PC-9 (cell line): ENCODE measurements at regions not wholly inside any gene's neighbourhood (a gene's known extent, or its start where the extent isn't known, plus 50 kb on each side); places are given as distances from the start of the nearest gene placed in this dataset.

ENCODE experiments used
- EZH2 ChIP-seq: fragments of 200-600 bp; sonication (generic); IDR thresholded peaks from 2 replicates; pipeline ENCODE4 v1.8.0; 2017; ENCODE audit warnings: antibody characterized with exemption, low read depth
- TF ChIP-seq, protein P1 (sequence below): fragments of 200-600 bp; sonication (generic); conservative IDR thresholded peaks from 2 replicates; pipeline ENCODE4 v1.6.1; 2017; ENCODE audit warnings: mixed run types, antibody characterized with exemption, mild to moderate bottlenecking, moderate library complexity

DNA sequence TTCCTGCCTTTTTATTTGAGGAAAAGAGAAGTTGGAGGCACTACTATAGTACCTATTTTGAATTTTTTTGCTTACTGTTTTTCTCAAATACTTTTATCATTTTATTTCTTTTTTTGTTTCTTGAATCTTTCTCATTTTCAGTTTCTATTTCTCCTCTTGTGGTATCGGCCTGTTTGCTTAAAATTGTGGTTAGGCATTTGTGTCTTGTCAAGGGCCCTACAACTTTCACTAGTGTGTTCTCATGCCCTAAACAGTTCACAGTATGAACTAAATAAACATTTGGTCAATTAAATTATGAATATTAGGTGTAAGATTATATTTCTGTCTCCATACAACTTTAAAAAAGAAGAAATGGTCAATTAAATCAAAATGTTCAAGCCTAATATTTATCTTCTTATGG lies 613.5 kb downstream of the MBD2 start:
- no peak for TF ChIP-seq EZH2
- TF ChIP-seq, protein P1, sequence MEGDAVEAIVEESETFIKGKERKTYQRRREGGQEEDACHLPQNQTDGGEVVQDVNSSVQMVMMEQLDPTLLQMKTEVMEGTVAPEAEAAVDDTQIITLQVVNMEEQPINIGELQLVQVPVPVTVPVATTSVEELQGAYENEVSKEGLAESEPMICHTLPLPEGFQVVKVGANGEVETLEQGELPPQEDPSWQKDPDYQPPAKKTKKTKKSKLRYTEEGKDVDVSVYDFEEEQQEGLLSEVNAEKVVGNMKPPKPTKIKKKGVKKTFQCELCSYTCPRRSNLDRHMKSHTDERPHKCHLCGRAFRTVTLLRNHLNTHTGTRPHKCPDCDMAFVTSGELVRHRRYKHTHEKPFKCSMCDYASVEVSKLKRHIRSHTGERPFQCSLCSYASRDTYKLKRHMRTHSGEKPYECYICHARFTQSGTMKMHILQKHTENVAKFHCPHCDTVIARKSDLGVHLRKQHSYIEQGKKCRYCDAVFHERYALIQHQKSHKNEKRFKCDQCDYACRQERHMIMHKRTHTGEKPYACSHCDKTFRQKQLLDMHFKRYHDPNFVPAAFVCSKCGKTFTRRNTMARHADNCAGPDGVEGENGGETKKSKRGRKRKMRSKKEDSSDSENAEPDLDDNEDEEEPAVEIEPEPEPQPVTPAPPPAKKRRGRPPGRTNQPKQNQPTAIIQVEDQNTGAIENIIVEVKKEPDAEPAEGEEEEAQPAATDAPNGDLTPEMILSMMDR: no peak
